GM12873 (cell line): ENCODE measurements at regions not wholly inside any gene's neighbourhood (a gene's known extent, or its start where the extent isn't known, plus 50 kb on each side); places are given as distances from the start of the nearest gene placed in this dataset.

ENCODE experiments used
- CTCF ChIP-seq: IDR thresholded peaks from 2 replicates; pipeline ENCODE4 v1.5.1; 2012; ENCODE audit warnings: low read depth, mild to moderate bottlenecking, moderate library complexity, low read length, control low read depth; ENCODE audit not compliant: insufficient read depth; ENCODE audit errors: missing control alignments

- no peak for TF ChIP-seq CTCF
These were observed 290.6 kb downstream of the BMP7 start for GRCh38 chr20:56975838-56976237.

- TF ChIP-seq CTCF: no peak
These were observed 290.1 kb downstream of the BMP7 start for GRCh38 chr20:56976336-56976735.

GRCh38 chr20:56978475-56978874 lies 288.0 kb downstream of the BMP7 start:
- no peak for TF ChIP-seq CTCF

- no peak for TF ChIP-seq CTCF
These were observed 287.3 kb downstream of the BMP7 start for GRCh38 chr20:56979125-56979524.

- no peak for TF ChIP-seq CTCF
These were observed 285.1 kb downstream of the BMP7 start for GRCh38 chr20:56981301-56981700.

GRCh38 chr20:56983813-56984212 lies 282.6 kb downstream of the BMP7 start:
- peak; percentile 4 for TF ChIP-seq CTCF

- no peak for TF ChIP-seq CTCF
These were observed 281.3 kb downstream of the BMP7 start for GRCh38 chr20:56985066-56985685.

GRCh38 chr20:56986476-56986875 lies 280.0 kb downstream of the BMP7 start:
- no peak for TF ChIP-seq CTCF
